ENCODE measurements at regions not wholly inside any gene's neighbourhood (a gene's known extent, or its start where the extent isn't known, plus 50 kb on each side); places are given as distances from the start of the nearest gene placed in this dataset.

- TF ChIP-seq, protein P1, sequence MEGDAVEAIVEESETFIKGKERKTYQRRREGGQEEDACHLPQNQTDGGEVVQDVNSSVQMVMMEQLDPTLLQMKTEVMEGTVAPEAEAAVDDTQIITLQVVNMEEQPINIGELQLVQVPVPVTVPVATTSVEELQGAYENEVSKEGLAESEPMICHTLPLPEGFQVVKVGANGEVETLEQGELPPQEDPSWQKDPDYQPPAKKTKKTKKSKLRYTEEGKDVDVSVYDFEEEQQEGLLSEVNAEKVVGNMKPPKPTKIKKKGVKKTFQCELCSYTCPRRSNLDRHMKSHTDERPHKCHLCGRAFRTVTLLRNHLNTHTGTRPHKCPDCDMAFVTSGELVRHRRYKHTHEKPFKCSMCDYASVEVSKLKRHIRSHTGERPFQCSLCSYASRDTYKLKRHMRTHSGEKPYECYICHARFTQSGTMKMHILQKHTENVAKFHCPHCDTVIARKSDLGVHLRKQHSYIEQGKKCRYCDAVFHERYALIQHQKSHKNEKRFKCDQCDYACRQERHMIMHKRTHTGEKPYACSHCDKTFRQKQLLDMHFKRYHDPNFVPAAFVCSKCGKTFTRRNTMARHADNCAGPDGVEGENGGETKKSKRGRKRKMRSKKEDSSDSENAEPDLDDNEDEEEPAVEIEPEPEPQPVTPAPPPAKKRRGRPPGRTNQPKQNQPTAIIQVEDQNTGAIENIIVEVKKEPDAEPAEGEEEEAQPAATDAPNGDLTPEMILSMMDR (IDR thresholded peaks at IDR 0.05; ENCODE audit: low read depth, low read length, poor library complexity, severe bottlenecking) = no peak
- TF ChIP-seq EZH2phosphoT487 (IDR thresholded peaks at IDR 0.05; ENCODE audit: borderline replicate concordance, low read length) = no peak
These were observed 110.5 kb downstream of the MANEA start for GRCh38 chr6:95687839-95688238.
